Ascending aorta (tissue), 2 donors: ENCODE measurements at regions not wholly inside any gene's neighbourhood (a gene's known extent, or its start where the extent isn't known, plus 50 kb on each side); places are given as distances from the start of the nearest gene placed in this dataset.

Experiments used
- DNase-seq, 2 donors: peaks; one replicate each; pipeline ENCODE4 v3.0.0-alpha.2; 2019; ENCODE audit warnings: low spot score in 2 of 2
- H3K27ac ChIP-seq, 2 donors: fragments of 200-600 bp; sonication (generic); one replicate each; pipeline ENCODE4 v1.5.1; 2016 to 2017; ENCODE audit warnings: mild to moderate bottlenecking in 1 of 2
- H3K27me3 ChIP-seq: fragments of 200-600 bp; sonication (generic); one replicate; pipeline ENCODE4 v1.5.1; 2017
- H3K36me3 ChIP-seq, 2 donors: fragments of 200-600 bp; sonication (generic); one replicate each; pipeline ENCODE4 v1.5.1; 2016
- H3K4me1 ChIP-seq, 2 donors: fragments of 200-600 bp; sonication (generic); one replicate each; pipeline ENCODE4 v1.5.1; 2016 to 2017; ENCODE audit warnings: mild to moderate bottlenecking in 1 of 2
- H3K4me3 ChIP-seq, 2 donors: fragments of 200-600 bp; sonication (generic); one replicate each; pipeline ENCODE4 v1.5.1; 2016 to 2017; ENCODE audit warnings: mild to moderate bottlenecking in 1 of 2
- H3K9me3 ChIP-seq, 2 donors: fragments of 200-600 bp; sonication (generic); one replicate each; pipeline ENCODE4 v1.5.1; 2016
- intact Hi-C: fragments of 100-400 bp; cut with DNase I; formaldehyde crosslinking; loops from one replicate; pipeline ENCODE4 v1.15.1; 2023
- TF ChIP-seq, protein P1 (sequence below), 3 experiments: fragments of 200-600 bp in 2 of 3; fragments of 450-650 bp in 1 of 3; sonication (generic) in 2 of 3; IDR thresholded peaks; one replicate each; pipeline ENCODE4 v1.5.1; 2016 to 2019; ENCODE audit warnings: antibody characterized with exemption in 3 of 3, mild to moderate bottlenecking in 1 of 3, moderate library complexity in 1 of 3

DNA sequence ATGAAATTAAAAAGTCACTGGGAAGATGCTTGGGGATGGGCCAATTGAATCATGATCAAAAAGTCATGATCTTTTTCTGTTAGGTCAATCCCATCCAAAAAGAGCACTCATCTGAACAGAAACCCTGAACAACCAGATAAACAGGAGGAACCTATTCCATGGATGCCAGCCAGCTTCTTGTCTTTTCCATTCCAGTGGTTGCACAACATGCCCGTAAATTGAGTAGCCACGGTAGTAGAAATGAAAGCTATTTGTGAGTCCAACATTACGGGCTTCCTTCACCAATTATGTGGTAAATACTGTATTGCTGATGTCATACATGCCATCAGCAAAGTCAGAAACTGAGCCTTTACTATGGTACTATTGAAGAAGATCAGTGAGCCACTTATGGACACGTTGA lies 982.4 kb upstream of the HS3ST1 start:
- TF ChIP-seq, protein P1, sequence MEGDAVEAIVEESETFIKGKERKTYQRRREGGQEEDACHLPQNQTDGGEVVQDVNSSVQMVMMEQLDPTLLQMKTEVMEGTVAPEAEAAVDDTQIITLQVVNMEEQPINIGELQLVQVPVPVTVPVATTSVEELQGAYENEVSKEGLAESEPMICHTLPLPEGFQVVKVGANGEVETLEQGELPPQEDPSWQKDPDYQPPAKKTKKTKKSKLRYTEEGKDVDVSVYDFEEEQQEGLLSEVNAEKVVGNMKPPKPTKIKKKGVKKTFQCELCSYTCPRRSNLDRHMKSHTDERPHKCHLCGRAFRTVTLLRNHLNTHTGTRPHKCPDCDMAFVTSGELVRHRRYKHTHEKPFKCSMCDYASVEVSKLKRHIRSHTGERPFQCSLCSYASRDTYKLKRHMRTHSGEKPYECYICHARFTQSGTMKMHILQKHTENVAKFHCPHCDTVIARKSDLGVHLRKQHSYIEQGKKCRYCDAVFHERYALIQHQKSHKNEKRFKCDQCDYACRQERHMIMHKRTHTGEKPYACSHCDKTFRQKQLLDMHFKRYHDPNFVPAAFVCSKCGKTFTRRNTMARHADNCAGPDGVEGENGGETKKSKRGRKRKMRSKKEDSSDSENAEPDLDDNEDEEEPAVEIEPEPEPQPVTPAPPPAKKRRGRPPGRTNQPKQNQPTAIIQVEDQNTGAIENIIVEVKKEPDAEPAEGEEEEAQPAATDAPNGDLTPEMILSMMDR (IDR thresholded peaks at IDR 0.05) = no peak
- Histone ChIP-seq H3K36me3 (no peaks in the 10 kb centered on the region), H3K9me3 (no peaks in the 10 kb centered on the region), H3K4me1 (no peaks in the 10 kb centered on the region), H3K4me3 (no peak overlapping the region), H3K27ac (no peak overlapping the region), H3K27me3 (no peaks in the 10 kb centered on the region)
- intact Hi-C loops = no loop called here
- DNase-seq = no peak

DNA sequence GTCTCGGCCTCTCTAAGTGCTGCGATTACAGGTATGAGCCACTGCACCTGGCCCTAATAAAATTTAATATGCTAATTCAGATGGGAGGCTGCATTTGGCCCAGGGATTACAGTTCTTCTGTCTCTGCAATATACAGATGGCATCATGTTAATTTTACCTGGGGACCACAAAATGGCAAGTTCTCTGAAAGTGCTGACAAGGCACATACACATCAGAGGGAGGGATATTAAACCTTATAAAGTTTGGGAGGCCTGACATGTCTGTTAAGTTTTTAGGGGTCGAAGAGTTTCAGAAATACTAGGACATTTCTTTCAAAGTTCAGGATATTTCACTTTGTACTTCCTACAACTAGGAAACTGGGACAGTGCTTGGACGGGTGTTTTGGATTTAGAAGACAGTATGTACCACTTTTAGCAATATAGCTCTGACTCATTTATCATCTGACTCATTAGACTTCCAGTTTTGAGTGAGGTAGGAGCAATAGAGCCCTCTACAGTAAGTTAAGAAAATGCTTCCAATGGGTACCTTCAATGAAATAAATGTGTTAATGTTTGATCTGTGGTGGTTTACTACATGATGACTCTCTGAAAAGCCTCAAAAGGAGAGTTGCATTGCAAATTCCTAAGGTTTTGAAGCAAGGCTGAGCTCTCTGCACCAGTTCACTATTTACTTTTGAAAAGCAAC lies 981.0 kb upstream of the HS3ST1 start:
- no peak for DNase-seq
- no peaks in the 10 kb centered on the region for H3K27me3 ChIP-seq
- no peaks in the 10 kb centered on the region for H3K4me1 ChIP-seq
- intact Hi-C loops = no loop called here
- H3K36me3 ChIP-seq = no peaks in the 10 kb centered on the region
- H3K4me3 ChIP-seq = no peak overlapping the region
- TF ChIP-seq, protein P1 (IDR thresholded peaks at IDR 0.05) = no peak
- no peaks in the 10 kb centered on the region for H3K9me3 ChIP-seq
- no peak overlapping the region for H3K27ac ChIP-seq

DNA sequence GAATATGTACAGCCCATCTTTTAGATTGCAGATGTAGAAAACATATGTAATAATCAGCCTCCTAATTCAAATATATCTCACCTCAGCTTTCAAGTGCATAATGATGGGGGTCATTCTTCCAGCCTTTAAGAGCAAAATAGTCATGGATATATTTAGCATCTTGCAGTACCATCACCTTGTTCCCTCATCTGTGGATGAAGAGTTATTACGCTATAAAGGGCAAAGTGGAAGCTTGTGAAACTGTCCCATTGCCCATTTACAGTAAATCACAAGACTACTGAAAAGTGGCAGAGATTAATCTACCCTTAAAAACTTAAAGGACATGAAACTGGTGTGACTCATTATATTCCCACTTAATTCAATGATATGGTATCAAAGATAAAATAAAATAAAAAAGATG lies 979.7 kb upstream of the HS3ST1 start:
- TF ChIP-seq, protein P1 (IDR thresholded peaks at IDR 0.05) = no peak
- H3K27me3 ChIP-seq = no peaks in the 10 kb centered on the region
- H3K36me3 ChIP-seq = no peaks in the 10 kb centered on the region
- no peaks in the 10 kb centered on the region for H3K4me1 ChIP-seq
- H3K4me3 ChIP-seq = no peak overlapping the region
- no peaks in the 10 kb centered on the region for H3K9me3 ChIP-seq
- intact Hi-C loops = no loop called here
- no peak overlapping the region for H3K27ac ChIP-seq
- DNase-seq = no peak

DNA sequence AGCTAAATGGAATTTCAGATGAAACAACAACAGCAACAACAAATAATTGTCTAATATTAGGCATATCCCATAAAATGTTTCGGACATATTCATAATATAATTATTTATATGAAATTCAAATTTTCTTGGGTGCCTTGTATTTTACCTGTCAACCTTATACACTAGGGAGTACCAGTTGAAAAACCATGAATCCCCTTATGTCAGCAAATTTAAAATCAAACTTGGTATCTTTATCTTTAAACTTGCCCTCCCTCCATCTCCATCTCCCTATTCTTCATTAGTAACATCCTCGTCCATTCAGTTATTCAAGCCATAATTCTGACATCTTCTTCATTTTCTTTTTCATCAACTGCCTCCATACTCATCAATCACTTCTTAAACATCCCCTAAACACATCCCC lies 974.5 kb upstream of the HS3ST1 start:
- TF ChIP-seq, protein P1 (IDR thresholded peaks at IDR 0.05) = no peak
- DNase-seq = no peak
- Histone ChIP-seq H3K27ac (no peak overlapping the region), H3K4me1 (no peaks in the 10 kb centered on the region), H3K9me3 (no peaks in the 10 kb centered on the region), H3K36me3 (no peaks in the 10 kb centered on the region), H3K27me3 (no peaks in the 10 kb centered on the region), H3K4me3 (no peak overlapping the region)
- intact Hi-C loops = no loop called here

DNA sequence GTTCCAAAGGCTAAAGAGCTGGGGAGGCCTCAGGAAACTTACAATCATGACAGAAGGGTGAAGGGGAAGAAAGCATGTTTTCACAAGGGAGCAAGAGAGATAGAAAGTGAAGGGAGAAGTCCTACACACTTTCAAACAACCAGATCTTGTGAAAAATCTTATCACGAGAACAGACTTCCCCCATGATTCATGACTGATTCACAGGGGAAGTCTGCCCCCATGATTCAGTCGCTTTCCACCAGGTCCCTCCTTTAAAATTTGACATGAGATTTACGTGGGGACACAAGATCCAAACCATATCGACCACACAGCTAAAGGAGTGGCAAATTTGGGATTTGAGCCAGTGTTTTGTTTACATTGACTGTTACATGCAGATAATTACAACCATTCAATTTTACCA lies 971.1 kb upstream of the HS3ST1 start:
- TF ChIP-seq, protein P1 (IDR thresholded peaks at IDR 0.05) = no peak
- DNase-seq = no peak
- H3K36me3 ChIP-seq = no peaks in the 10 kb centered on the region
- intact Hi-C loops = no loop called here
- H3K4me3 ChIP-seq = no peak overlapping the region
- no peak overlapping the region for H3K27ac ChIP-seq
- H3K9me3 ChIP-seq = no peaks in the 10 kb centered on the region
- H3K27me3 ChIP-seq = no peaks in the 10 kb centered on the region
- no peaks in the 10 kb centered on the region for H3K4me1 ChIP-seq
